ENCODE measurements at regions not wholly inside any gene's neighbourhood (a gene's known extent, or its start where the extent isn't known, plus 50 kb on each side); places are given as distances from the start of the nearest gene placed in this dataset.
A peak's percentile ranks its signal among the peaks of the same experiment; 100 is the strongest.
"Not testable (repeated sequence)": the region's sequence is repeated elsewhere in the genome, so short reads cannot be mapped to it uniquely, and the experiment has no call there.

DNA sequence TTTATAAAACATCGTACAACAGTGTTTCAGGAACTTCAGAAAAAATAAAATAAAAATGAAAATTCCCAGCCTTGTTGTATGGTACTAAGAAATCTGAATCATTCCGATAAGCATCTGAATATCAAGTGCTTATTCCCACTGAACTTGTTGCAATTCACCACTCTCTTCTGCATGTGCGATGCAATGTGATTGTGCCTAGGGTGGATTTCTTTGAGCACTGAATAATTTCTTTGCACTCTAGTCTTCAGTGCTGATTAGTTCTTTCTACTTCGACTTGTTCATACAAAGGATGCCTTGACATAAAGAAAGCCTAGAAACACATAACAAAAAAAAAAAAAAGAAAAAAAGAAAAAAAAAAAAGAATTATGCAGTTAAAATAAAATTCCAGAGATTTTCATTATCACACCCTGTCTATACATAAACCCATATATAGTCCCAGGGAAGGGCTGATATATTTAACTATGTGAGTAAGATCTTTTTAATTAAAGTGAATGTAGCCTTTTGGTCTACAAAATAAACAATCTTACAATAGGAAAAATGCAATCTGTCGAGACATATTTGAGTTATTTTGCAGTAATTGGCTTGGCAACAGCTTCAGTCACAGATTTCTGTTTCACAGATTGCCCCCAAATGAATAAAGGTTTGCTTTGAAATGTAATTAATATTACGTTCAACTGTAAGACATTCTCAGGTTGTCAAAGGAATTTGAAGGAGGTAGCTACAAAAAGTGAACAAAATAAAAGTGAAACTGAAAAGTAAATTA lies 1118.9 kb upstream of the CELF2 start:
- DNase-seq: no peak

DNA sequence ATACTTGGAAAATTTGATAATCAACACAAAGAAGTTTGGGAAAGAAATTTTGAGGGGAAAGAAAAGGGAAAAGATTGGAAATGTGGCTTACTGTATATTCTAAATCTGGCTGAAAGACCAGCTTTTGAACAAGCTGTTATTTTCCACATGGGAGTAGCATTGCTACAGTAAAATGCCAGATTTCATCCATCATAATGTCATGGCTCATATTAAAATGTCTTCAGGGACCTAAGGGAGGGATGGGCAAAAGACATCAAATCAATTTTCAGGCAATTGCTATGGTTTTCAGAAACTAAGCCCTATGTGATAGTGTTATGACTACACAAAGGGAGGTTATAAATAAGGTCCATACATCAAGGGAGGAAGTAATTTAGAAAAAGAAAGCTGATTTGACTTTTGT lies 1116.9 kb upstream of the CELF2 start:
- DNase-seq: no peak

DNA sequence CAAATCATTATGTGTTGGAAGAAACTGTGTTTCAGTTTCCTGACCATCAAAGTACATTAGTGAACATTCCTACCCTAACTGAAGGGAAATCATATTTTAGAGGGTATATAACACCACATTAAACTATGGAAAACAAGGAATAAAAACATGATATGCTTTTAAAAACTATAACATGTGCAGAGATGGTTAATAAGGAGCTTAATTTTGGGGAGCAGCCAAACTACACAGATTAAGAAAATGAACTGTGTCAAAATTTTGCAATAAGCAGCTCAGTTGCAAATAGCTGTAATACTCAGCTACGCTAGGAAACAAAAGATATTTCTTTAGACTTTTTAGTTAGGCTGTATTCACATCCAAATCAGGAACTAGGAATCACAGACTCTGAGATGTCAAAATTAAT lies 1115.7 kb upstream of the CELF2 start:
- DNase-seq: no peak

DNA sequence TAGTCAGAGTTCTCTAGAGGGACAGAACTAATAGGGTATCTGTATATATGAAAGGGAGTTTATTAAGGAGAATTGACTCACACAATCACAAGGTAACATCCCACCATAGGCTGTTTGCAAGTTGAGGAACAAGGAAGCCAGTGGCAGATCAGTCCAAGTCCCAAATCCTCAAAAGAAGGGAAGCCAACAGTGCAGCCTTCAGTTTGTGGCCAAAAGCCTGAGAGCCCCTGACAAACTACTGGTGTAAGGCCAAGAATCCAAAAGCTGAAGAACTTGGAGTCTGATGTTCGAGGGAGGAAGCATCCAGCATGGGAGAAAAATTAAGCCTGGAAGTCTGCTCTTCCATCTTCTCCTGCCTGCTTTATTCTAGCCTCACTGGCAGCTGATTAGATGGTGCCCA lies 1107.2 kb upstream of the CELF2 start:
- DNase-seq: no peak

DNA sequence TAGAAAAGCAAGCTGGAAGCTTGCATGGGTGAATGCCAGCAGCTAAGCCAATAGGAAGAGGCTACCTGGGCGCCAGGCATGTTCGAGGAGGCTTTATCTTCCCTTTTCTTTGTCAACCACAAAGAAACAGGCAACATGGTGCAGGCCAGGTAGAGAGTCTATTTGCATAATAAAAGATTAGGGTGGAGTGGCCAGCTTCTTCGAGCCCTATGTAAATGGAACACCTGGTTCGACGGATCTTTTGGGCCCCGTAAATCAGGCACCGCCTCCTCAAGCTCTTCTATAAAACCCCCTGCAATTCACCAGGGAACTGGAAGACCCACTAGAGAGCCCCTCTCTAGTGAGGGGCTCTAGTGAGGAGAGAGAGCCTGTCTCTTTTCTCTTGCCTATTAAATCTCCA lies 1106.2 kb upstream of the CELF2 start:
- no peak for DNase-seq

DNA sequence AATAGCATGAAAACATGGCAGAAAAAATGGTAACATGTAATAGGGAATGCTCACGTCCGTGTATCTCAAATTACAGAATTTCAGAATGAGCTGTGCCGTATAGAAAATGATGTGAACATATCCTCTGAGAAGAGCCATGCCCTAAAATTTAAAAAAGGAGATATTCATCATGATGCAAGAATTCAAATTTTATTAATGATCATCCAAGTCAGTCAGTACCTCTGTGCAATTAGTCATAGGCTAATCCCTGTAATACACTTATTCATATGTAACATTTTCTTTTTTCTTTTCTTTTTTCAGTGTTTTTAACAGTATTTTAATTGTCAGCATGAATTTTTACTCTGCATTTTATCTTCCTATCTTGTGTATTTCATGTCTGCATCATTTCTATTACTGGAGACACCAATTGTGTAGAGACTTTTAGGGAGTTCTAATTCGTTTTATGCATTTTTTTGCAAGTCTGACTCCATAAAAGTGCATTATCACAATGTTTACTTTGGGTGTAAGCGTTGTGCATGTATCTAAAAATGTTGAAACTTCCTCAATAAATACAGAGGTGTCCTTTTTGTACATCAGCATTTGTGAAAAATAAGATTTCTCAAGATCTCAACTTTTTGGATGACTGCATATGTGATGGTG lies 1103.7 kb upstream of the CELF2 start:
- DNase-seq: no peak

DNA sequence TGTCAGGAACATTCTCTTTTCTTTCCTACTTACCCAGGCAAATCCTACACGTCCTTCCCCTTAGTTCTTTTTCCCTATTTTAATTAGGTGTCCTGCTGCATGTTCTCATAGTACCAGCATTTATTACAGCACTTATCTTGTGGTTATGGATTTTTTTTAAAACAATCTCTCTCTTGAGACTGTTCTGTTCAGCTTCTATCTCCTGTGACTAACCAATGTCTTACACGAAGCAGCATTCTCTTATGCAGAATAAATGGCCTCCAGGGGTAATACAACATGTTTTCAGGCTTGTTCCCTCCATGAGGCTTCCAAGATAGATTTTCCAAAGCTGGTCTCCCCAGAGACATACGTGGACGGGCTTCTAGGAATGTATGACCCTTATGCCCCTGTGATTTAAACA lies 1096.1 kb upstream of the CELF2 start:
- no peak for DNase-seq

DNA sequence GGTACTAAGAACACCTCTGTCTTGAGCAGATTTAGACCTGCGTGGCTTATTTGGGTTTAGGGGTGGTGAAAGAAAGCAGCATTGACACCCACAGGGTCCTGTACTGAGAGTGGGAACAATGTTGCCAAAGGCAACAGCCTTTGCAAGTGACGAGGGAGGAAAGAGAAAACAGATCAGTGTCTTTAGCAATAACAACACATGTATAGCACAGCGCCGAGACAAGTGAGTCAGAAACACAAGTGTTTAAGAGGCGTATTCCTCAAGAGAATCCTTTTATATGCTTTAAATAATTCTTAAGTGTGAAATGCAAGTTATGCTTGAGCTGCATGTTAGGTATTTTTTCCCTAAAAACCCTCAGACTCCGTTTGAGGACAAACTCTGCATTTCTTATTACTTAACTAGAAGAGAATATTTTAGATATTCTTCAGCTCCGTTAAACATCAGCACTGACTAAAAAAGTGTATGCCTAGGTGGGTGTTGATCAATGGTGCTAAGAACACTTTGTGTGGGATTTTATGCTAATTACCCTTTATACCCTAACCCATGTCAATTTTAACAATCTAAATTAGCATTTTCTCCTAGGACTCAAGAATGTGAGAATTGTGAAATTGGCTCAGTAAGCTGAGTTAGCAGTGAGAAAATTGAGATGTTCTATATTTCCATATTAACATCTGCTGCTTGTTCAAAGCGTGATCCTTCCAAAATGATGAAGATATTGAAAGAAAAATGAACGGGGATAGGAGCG lies 1095.4 kb upstream of the CELF2 start:
- DNase-seq: no peak

DNA sequence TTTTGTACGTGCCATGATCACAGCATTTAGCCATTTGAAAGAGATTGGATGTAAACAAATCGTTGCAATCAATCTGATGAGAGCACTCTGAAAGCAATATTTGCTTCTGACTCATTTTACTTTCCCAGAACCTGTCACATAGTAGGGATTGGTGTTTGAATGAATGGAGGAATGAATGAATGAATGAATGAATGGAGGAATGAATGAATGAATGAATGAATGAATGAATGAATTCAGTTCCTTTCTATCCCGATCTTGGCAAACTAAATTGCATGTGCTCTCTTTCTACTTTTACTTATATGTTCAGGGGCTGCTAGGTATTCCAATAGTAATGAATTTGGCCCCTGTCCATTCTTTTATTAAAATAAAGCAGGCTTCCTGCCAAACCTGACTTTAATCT lies 1091.7 kb upstream of the CELF2 start:
- DNase-seq: no peak

DNA sequence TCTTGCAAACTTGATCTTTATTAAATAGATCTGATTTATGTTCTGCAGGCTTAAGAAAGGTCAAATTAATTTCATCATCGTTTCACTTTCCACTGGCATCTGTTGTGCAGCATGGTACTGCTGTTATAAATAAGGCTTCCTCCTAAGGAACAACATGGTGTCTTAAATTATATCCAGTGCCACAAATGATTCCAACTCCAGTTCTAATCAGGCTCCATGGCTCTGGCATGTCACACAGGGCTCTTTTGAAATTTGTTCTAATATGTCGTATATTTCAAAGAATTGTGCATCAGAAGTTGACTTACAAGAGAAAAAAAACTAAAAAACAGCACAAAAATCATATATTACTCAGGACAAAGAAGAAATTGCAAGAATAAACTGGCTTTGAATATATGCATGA lies 1090.8 kb upstream of the CELF2 start:
- no peak for DNase-seq

DNA sequence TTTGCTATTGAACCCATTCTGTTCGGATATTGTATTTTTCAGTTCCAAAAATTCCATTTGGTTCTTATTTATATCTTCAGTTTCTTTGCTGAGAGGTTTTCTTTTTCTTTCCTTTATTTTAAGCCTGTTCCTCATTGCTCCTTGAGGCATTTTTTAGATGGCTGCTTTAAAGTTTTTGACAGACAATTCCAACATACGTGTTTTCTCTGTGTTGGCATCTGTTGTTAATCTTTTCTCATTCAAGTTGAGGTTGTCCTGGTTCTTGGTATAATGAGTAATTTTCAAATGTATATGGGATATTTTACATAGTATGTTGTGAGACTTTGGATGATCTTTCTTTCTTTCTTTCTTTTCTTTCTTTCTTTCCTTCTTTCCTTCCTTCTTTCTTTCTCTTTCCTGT lies 1078.0 kb upstream of the CELF2 start:
- no peak for DNase-seq

DNA sequence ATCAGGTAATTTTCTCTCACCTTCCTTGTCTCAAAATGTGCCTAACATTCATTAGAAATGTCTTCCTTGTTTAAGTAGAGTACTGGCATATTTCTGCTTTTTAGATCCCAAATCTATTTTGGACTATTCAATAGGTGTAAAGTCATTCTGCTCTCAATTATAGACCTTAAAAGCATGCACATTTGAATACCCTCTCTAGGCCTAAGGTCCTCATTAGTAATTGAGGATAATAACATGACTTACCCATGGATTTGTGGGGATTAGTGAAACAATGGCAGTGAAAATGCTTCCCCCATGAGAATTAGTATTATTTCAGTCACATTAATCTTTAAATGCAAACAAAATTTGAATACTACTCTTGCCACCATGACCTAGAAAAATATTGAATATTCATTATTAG lies 1073.0 kb upstream of the CELF2 start:
- no peak for DNase-seq

DNA sequence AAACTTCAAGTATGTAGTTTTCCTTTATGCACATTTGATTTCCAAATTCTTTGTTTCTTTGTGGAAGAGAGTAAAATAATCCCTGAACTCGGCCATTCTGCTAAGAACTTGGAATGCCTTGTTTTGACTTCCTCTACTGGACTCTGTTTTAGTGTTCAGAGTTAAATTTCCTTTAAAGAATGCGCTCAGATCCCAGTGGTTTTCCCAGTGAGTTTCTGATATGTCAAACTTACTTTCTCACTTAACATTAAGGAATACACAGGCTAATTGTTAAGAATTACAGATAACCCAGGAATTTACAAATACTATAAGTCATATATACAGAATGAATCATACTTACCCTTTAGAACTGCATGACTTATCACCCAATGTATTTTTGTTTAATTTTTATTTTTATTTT lies 1067.6 kb upstream of the CELF2 start:
- DNase-seq: no peak

DNA sequence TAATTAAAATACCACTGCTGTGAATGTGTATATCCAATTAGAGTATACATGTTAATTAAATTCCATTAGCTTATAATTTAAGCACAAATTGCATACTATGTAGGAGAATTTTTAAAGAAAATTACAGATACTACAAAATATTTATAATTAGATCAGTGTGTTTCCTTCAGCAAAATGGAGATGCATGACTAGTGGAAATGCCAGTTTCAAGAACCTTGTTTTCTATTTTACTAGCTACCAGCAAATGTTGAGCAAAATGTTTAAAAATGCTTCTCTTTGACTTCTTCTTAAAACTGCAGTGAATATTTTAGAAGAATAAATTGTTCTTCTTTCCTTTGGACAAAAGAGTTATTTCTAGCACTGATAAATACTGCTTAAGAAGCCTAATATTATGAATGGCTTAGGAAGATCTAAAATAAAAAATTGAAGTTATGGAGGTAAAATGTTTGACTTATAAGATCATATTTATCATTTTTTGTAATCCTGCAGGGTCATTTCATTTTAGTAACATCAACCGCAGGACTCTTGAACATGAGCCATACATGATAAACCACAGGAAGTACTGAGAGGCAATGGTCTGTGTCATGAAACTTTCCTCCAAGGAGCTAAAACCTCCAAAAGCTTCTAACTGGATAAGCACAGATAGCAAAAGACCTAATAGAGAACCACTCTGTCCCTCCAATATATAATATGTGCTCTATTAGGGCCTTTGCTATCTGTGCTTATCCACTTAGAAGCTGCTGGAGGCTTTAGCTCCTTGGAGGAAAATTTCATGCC lies 1066.0 kb upstream of the CELF2 start:
- DNase-seq: peak; percentile 25 to 69 (median 48)

DNA sequence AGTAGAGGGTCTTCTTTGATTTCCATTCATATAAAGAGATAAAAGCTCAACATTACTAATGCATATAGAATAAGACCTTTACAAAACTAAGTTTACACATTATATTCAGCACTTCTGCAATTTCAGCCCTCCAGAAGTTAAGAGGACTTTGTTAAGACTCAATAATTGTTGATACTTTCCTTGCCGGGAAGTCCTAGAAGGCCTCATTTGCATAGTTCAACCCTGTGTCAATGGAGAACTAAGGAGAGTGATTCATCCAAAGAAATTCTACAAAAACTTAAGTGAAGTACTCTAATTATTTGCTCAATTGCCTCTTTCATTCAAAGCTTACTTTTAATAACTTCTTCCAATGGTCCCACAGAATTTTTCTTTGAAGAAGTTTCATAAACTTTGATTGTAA lies 1060.3 kb upstream of the CELF2 start:
- DNase-seq: peak; percentile 37 to 94 (median 62)

DNA sequence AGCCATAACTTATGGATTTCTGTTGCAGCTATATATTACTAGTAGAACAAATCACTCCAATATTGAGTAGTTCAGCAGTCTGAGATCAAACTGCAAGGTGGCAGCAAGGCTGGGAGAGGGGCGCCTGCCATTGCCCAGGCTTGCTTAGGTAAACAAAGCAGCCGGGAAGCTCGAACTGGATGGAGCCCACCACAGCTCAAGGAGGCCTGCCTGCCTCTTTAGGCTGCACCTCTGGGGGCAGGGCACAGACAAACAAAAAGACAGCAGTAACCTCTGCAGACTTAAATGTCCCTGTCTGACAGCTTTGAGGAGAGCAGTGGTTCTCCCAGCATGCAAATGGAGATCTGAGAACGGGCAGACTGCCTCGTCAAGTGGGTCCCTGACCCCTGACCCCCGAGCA lies 1059.8 kb upstream of the CELF2 start:
- DNase-seq: not testable (repeated sequence)

DNA sequence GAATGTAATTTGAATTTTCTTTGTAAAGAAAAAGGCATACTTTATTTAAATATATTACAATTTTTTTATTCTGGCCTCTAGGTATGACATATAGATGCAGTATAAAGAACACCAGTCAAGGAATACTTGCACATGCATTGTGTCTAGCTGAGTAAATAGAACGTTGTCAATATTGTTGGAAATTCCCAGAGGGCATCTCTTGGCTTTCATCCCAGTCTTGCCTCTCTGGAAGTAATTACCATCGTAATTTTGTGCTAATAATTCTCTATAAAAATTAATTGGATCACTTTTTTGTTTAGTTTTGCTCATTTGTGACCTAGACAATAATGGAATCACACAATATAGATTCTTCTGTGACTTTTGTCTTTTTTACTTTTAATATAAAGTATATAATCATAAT lies 1052.3 kb upstream of the CELF2 start:
- DNase-seq: no peak

DNA sequence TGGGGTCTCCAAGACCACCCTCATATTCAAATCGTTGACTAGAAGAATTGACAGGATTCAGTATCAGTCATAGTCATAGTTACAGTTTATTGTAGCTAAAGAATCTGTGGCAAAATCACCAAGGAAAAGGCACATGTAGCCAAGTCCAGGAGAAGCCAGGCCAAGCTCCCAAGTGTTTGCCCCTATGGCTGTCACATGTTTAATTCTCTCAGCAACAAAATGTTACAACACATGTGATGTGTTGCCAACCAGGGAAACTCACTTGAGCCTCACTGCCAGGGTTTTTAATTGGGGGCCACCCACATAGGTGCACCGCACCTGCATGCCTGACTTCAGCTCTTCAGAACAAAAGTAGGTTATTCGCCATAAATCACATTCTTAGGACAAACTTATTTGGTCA lies 1030.9 kb upstream of the CELF2 start:
- no peak for DNase-seq

DNA sequence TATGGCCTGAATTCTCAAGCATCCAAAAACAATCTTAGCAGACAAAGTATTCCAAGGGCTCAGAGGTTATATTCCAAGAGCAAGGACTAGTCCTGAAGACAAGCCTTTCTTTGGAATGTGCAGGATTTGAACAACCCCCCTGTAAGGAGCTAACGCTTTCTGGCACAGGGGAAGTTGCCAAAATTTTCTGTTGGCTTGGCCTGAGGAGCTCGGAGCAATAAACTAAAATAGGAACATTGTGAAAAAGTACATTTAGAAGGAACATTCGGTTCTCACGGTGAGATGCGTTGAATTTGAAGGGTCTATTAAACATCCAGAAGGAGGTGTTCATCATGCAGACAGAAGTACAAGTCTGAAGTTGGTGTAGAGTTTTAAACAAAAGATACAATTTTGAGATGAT lies 1030.5 kb upstream of the CELF2 start:
- DNase-seq: no peak

DNA sequence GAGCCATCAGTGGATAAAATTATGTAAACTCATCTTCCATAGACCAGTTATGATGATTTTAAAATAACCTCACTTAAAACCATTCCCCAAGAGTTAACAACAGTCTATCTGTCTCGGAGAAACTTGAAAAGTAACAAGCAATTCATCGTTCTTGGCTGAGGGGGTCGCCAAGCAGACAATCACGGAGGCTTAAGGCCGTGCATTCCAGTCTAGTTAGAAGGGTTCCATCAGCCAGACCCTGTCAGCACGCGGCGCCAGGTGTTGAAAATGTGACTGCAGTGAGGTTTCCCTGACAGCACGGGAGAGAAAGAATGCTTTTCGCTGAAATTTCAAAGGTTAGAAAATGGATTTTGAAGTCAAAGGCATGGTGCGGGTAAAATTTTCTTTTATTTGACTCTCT lies 1025.0 kb upstream of the CELF2 start:
- DNase-seq: no peak

DNA sequence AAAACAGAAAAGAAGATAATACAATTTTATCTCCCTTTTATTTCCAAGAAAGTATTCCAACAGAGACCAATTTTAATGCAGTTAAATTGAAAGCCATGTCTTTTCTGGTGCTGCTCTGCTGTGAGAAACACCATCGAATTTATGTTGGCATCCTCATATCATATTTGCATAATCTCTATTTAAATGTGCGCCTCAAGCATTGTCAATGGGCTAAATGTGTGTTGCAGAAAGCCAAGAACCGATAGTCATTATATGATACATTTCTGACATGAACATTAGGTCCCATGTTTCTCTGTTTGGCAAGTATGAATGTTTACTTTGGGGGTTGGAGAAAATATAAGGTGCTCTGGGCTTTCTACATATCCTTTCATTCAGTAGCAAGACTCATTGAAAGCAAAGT lies 1023.5 kb upstream of the CELF2 start:
- no peak for DNase-seq

DNA sequence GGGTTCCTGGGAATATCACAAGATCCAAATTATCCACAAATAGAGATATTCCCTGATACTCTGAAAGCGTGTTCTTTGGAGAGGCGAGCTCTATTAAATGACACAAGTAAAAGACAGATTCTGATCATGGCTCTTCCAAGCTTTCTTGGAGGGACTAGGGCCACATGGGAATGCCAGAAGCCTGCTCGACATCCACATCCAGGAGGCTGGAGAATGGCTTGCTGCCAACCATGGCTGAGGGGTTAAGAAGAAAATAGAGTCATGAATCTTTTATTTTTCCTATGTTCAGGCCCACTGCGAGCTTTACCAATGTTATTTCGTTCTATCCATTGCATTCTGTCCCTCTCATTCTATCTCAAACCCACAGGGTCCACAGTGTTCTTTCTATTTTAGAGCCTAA lies 1018.0 kb upstream of the CELF2 start:
- no peak for DNase-seq

DNA sequence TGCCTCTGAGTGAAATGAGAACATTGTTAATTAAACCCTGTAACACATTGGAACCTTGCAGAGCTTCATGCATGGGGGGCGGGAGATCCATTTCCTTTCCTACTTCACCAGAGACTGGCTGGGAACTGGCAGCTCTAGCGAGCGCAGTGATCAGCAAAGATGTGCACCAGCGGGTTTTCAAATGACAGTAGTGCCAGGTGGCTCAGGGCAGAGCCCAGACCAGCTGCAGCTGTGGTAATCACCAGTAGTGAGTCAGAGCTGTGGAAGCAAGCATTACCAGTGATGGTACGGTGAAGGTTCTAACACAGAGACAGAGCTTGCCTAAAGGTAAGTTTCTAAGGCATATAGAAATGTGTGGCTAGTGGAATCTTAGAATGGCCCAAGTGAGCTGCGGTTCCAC lies 1009.7 kb upstream of the CELF2 start:
- no peak for DNase-seq
